CD4-positive, alpha-beta memory T cell (primary cell): ENCODE measurements at regions not wholly inside any gene's neighbourhood (a gene's known extent, or its start where the extent isn't known, plus 50 kb on each side); places are given as distances from the start of the nearest gene placed in this dataset.
"Not testable (repeated sequence)": the region's sequence is repeated elsewhere in the genome, so short reads cannot be mapped to it uniquely, and the experiment has no call there.

Experiments
- CTCF ChIA-PET: fragments of 350-600 bp; sonication (Branson Sonifier 250); formaldehyde crosslinking; loops from one replicate; lab custom pipeline; 2021; ENCODE audit warnings: inconsistent platforms; ENCODE audit not compliant: partially characterized antibody; lab: Charles Lee
- POLR2A ChIA-PET: fragments of 350-600 bp; sonication (Branson Sonifier 250); formaldehyde crosslinking; loops from one replicate; lab custom pipeline; 2021; ENCODE audit not compliant: partially characterized antibody; lab: Charles Lee
- DNase-seq, 5 donors: peaks; one replicate each; pipeline versions ENCODE4 v3.0.0 to v3.0.0-alpha.2; 2020 to 2022; ENCODE audit warnings: mixed read lengths in 1 of 5
- H3K27ac ChIP-seq: one replicate; pipeline ENCODE4 v1.7.0; 2013; ENCODE audit warnings: low read depth, low read length
- H3K27me3 ChIP-seq: 2 replicates; pipeline ENCODE4 v1.7.0; 2013; ENCODE audit warnings: mild to moderate bottlenecking, low read length, moderate library complexity; ENCODE audit not compliant: insufficient read depth
- H3K36me3 ChIP-seq: 2 replicates; pipeline ENCODE4 v1.7.0; 2013; ENCODE audit warnings: mild to moderate bottlenecking, low read length, moderate library complexity; ENCODE audit not compliant: insufficient read depth
- H3K4me1 ChIP-seq: 2 replicates; pipeline ENCODE4 v1.7.0; 2013; ENCODE audit warnings: mild to moderate bottlenecking, low read length, moderate library complexity; ENCODE audit not compliant: insufficient read depth
- H3K4me3 ChIP-seq, 2 donors: one replicate each; pipeline ENCODE4 v1.7.0; 2013; ENCODE audit warnings: low read length in 2 of 2, mild to moderate bottlenecking in 1 of 2
- H3K9me3 ChIP-seq, 2 donors: one replicate each; pipeline ENCODE4 v1.7.0; 2013; ENCODE audit warnings: low read length in 2 of 2, control low read depth in 1 of 2; ENCODE audit not compliant: control insufficient read depth in 1 of 2
- H3K27ac Mint-ChIP-seq, 7 donors: one replicate each; pipeline ENCODE4 v1.8.0; 2020 to 2021; ENCODE audit warnings: mixed read lengths in 7 of 7, mild to moderate bottlenecking in 6 of 7, inconsistent platforms in 3 of 7, moderate library complexity in 3 of 7
- H3K27me3 Mint-ChIP-seq, 2 donors: one replicate each; pipeline ENCODE4 v1.8.0; 2020 to 2021; ENCODE audit warnings: mixed read lengths in 2 of 2
- H3K36me3 Mint-ChIP-seq, 2 donors: one replicate each; pipeline ENCODE4 v1.8.0; 2020 to 2021; ENCODE audit warnings: mixed read lengths in 2 of 2, inconsistent platforms in 1 of 2, mild to moderate bottlenecking in 1 of 2
- H3K4me1 Mint-ChIP-seq, 4 donors: one replicate each; pipeline ENCODE4 v1.8.0; 2020 to 2021; ENCODE audit warnings: mixed read lengths in 4 of 4, mild to moderate bottlenecking in 1 of 4
- H3K4me3 Mint-ChIP-seq, 8 donors: one replicate each; pipeline ENCODE4 v1.8.0; 2020 to 2021; ENCODE audit warnings: mixed read lengths in 8 of 8, mild to moderate bottlenecking in 7 of 8, moderate library complexity in 6 of 8, inconsistent platforms in 3 of 8
- H3K9me3 Mint-ChIP-seq, 8 donors: one replicate each; pipeline ENCODE4 v1.8.0; 2020 to 2021; ENCODE audit warnings: mixed read lengths in 8 of 8, mild to moderate bottlenecking in 5 of 8, inconsistent platforms in 3 of 8, moderate library complexity in 1 of 8
- intact Hi-C: fragments of 100-400 bp; cut with micrococcal nuclease; formaldehyde crosslinking; loops from one replicate; pipeline ENCODE4 v1.15.1; 2023

DNA sequence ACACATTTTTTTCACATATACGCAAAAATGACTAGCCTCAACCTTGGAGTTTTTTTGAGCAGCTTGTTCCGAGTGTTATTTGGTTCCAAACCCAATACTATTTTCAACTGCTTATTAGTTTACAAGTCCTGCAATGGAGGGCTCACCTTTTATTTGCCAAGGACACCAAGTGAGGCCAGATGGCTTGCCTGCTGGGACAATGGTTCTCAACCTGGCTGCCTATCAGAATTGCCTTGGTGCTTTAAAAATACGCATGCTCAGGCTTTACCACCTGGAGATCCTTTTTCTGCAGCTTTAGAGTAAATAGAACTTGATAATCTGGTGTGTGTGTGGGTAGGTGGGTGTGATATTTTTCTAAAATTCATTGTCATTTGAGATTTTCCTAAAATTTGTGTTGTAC, 276.8 kb downstream of the MTERF1 start:
- Mint-ChIP-seq H3K27me3 (no peaks in the 10 kb centered on the region), H3K36me3 (peaks cover 0 to 1% of the 10 kb centered on the region in 2 donors), H3K27ac (no peak overlapping the region), H3K4me3 (no peak overlapping the region), H3K4me1 (no peaks in the 10 kb centered on the region), H3K9me3 (peaks cover 0 to 18% (median 6%) of the 10 kb centered on the region in 8 donors)
- Histone ChIP-seq H3K27me3 (no peaks in the 10 kb centered on the region), H3K36me3 (no peaks in the 10 kb centered on the region), H3K27ac (no peak overlapping the region), H3K4me1 (no peaks in the 10 kb centered on the region), H3K9me3 (no peaks in the 10 kb centered on the region), H3K4me3 (no peak overlapping the region)
- intact Hi-C loops = no loop called here
- CTCF ChIA-PET = no interaction called here
- POLR2A ChIA-PET = no interaction called here
- DNase-seq = no peak

DNA sequence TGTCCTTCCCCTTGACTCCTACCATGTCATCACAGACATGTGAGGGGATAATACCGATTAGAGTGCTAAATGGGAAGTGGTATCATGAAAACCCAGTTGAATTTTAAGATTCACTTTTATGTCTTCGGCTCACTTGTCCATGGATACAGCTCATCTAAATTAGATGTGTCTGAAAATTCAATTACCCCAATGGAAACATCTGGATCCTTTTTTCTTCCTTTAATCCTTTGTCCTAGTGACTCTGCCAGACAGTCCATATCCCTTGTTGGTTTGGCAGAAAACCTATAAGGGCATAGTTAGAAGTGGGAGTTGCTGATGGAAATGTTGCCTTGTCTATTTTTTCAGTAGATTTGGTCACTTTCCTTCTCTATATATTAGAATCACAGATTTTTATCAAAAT, 271.9 kb downstream of the MTERF1 start:
- Mint-ChIP-seq H3K36me3 (no peaks in the 10 kb centered on the region), H3K4me3 (no peak overlapping the region), H3K9me3 (peaks cover 4 to 27% (median 7%) of the 10 kb centered on the region in 8 donors), H3K27ac (no peak overlapping the region), H3K27me3 (no peaks in the 10 kb centered on the region), H3K4me1 (no peaks in the 10 kb centered on the region)
- intact Hi-C loops = no loop called here
- H3K36me3 ChIP-seq = no peaks in the 10 kb centered on the region
- no peak for DNase-seq
- H3K9me3 ChIP-seq = peaks cover 0 to 7% of the 10 kb centered on the region in 2 donors
- no peak overlapping the region for H3K4me3 ChIP-seq
- CTCF ChIA-PET = no interaction called here
- POLR2A ChIA-PET = no interaction called here
- no peaks in the 10 kb centered on the region for H3K27me3 ChIP-seq
- H3K27ac ChIP-seq = no peak overlapping the region
- H3K4me1 ChIP-seq = no peaks in the 10 kb centered on the region

- Mint-ChIP-seq H3K27ac (no peak overlapping the region), H3K27me3 (no peaks in the 10 kb centered on the region), H3K4me1 (no peaks in the 10 kb centered on the region), H3K36me3 (no peaks in the 10 kb centered on the region), H3K9me3 (peaks cover 4 to 24% (median 8%) of the 10 kb centered on the region in 8 donors), H3K4me3 (no peak overlapping the region)
- ChIA-PET POLR2A (no interaction called here), CTCF (no interaction called here)
- H3K27ac ChIP-seq = no peak overlapping the region
- no peak for DNase-seq
- H3K27me3 ChIP-seq = no peaks in the 10 kb centered on the region
- H3K9me3 ChIP-seq = peaks cover 0 to 7% of the 10 kb centered on the region in 2 donors
- no peaks in the 10 kb centered on the region for H3K36me3 ChIP-seq
- H3K4me3 ChIP-seq = no peak overlapping the region
- intact Hi-C loops = no loop called here
- H3K4me1 ChIP-seq = no peaks in the 10 kb centered on the region
Measured at GRCh38 chr7:91609525-91609924, 271.0 kb downstream of the MTERF1 start.

DNA sequence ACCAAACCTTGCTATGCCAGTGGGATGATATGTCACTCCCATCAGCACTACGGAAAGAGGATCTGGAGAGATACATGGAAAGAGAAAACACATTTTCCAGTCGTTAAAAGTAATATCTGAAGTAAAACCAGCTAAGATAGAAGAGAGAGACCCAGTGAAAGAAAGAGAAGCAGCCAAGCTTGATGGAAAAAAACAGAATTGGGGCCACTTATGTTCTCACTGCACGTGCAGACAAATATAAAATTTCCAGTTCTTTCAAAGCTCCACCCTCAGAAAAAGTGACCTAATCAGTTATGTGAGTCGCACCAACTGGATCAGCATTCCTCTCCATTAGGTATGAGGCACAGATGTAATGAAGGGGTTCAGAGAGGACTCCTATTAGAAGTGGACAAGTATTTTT, 266.1 kb downstream of the MTERF1 start:
- Mint-ChIP-seq H3K4me1 (no peaks in the 10 kb centered on the region), H3K9me3 (peaks cover 4 to 25% (median 10%) of the 10 kb centered on the region in 8 donors), H3K27me3 (no peaks in the 10 kb centered on the region), H3K36me3 (no peaks in the 10 kb centered on the region), H3K4me3 (no peak overlapping the region), H3K27ac (no peak overlapping the region)
- Histone ChIP-seq H3K4me3 (no peak overlapping the region), H3K36me3 (no peaks in the 10 kb centered on the region), H3K4me1 (no peaks in the 10 kb centered on the region), H3K9me3 (peaks cover 0 to 7% of the 10 kb centered on the region in 2 donors), H3K27me3 (no peaks in the 10 kb centered on the region), H3K27ac (no peak overlapping the region)
- intact Hi-C loops = no loop called here
- ChIA-PET CTCF (no interaction called here), POLR2A (no interaction called here)
- no peak for DNase-seq

GRCh38 chr7:91618776-91619765, 261.4 kb downstream of the MTERF1 start:
- Histone ChIP-seq H3K9me3 (no peaks in the 10 kb centered on the region), H3K27me3 (no peaks in the 10 kb centered on the region), H3K4me1 (no peaks in the 10 kb centered on the region), H3K4me3 (no peak overlapping the region), H3K36me3 (no peaks in the 10 kb centered on the region), H3K27ac (no peak overlapping the region)
- H3K36me3 Mint-ChIP-seq = no peaks in the 10 kb centered on the region
- ChIA-PET CTCF (no interaction called here), POLR2A (no interaction called here)
- peaks cover 0 to 14% (median 5%) of the 10 kb centered on the region in 8 donors for H3K9me3 Mint-ChIP-seq
- intact Hi-C loops = no loop called here
- H3K27me3 Mint-ChIP-seq = peaks cover 0 to 1% of the 10 kb centered on the region in 2 donors
- H3K4me3 Mint-ChIP-seq = no peak overlapping the region
- no peak for DNase-seq
- no peak overlapping the region for H3K27ac Mint-ChIP-seq
- no peaks in the 10 kb centered on the region for H3K4me1 Mint-ChIP-seq

DNA sequence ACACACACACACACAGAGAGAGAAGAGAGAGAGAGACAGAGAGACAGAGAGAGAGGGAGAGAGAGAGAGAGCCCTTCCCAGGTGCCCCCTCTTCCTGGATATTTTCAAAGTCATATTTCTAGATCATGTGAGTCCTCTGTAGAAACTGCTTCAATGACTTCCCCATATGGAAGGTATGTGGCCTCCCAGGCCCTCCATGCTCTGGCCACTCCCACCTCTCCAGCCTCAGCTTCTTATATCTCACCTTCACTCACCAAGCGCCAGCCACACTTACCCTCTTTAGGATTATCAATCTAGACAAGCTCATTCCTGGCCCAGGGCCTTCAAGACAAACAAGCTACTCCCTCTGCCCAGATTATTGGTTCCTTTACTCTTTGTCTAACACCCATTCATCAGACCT, 259.7 kb downstream of the MTERF1 start:
- H3K36me3 Mint-ChIP-seq = no peaks in the 10 kb centered on the region
- no peak overlapping the region for H3K4me3 Mint-ChIP-seq
- H3K4me1 Mint-ChIP-seq = no peaks in the 10 kb centered on the region

DNA sequence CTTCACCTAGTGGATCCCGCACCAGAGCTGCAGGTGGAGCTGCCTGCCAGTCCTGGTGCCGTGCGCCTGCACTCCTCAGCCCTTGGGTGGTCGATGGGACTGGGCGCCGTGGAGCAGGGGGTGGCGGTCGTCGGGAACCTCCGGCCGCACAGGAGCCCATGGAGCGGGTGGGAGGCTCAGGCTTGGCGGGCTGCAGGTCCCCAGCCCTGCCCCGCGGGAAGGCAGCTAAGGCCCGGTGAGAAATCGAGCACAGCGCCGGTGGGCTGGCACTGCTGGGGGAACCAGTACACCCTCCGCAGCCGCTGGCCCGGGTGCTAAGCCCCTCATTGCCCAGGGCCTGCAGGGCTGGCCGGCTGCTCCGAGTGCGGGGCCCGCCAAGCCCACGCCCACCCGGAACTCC, 253.2 kb downstream of the MTERF1 start:
- CTCF ChIA-PET, H3K4me1 Mint-ChIP-seq, H3K4me1 ChIP-seq, H3K9me3 ChIP-seq, H3K27me3 ChIP-seq, H3K27ac ChIP-seq, H3K36me3 ChIP-seq, intact Hi-C loops, H3K36me3 Mint-ChIP-seq, H3K27me3 Mint-ChIP-seq, H3K27ac Mint-ChIP-seq, DNase-seq, H3K4me3 Mint-ChIP-seq, POLR2A ChIA-PET, H3K4me3 ChIP-seq: not testable (repeated sequence)
- H3K9me3 Mint-ChIP-seq = peaks cover 0 to 26% (median 10%) of the 10 kb centered on the region in 8 donors

More for the DNA sequence above, 259.7 kb downstream of the MTERF1 start:
- H3K27me3 Mint-ChIP-seq = peaks cover 0 to 1% of the 10 kb centered on the region in 2 donors
- intact Hi-C loops = no loop called here
- Histone ChIP-seq H3K4me1 (no peaks in the 10 kb centered on the region), H3K36me3 (no peaks in the 10 kb centered on the region), H3K27ac (no peak overlapping the region), H3K27me3 (no peaks in the 10 kb centered on the region), H3K4me3 (no peak overlapping the region), H3K9me3 (no peaks in the 10 kb centered on the region)
- H3K9me3 Mint-ChIP-seq = peaks cover 0 to 14% (median 8%) of the 10 kb centered on the region in 8 donors
- no peak for DNase-seq
- ChIA-PET CTCF (no interaction called here), POLR2A (no interaction called here)
- peak overlapping the region in 1 of 7 donors; percentile 6 for H3K27ac Mint-ChIP-seq
